ENCODE measurements at regions not wholly inside any gene's neighbourhood (a gene's known extent, or its start where the extent isn't known, plus 50 kb on each side); places are given as distances from the start of the nearest gene placed in this dataset.
"Not testable (repeated sequence)": the region's sequence is repeated elsewhere in the genome, so short reads cannot be mapped to it uniquely, and the experiment has no call there.

DNA sequence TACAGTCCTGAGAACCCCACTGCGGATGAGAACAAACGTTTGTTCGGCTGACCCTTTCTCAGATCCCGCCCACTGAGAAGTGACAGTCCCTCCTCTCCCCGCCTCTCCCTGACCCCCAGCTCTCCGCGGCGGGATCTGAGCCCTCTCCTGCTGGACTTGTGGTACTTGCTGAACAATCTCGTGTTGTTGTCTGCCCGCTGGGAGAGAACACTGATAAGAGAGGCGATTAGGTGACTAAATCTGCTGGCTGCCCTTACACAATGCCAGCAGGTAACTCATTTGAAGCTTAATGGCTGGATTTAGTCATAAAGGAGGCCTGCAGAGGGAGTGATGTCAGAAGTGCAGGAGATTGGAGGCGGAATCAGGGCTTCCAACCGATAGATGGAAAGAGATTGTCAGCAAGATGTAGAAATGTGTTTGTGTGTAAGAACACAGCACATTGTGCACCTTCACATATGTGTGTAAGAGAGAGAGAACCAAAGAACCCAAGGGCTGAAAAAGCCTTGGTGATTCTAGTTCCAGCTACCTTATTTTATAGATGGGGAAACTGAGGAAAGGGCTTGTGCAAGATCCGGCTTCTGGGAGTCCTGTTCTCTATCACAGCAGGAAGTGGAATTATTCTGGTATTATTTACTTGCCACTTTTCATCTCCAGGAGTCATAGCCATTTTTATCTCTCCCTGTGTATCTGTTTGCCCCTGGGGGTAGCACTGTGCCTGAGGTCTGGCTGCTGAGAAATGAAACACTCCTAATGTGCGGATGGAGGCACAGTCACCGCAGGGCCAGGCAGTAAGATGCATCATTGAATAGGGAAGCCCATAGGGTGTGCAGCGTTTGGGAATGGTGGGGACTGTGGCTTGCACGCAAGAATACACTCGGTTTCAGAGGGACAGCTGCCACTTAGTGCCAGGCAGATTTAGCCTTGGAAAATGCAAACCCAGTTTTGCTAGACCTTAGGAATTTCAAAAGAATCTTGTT lies 203.7 kb upstream of the MSX2 start:
- no peak for DNase-seq (ENCODE audit: low read depth)

DNA sequence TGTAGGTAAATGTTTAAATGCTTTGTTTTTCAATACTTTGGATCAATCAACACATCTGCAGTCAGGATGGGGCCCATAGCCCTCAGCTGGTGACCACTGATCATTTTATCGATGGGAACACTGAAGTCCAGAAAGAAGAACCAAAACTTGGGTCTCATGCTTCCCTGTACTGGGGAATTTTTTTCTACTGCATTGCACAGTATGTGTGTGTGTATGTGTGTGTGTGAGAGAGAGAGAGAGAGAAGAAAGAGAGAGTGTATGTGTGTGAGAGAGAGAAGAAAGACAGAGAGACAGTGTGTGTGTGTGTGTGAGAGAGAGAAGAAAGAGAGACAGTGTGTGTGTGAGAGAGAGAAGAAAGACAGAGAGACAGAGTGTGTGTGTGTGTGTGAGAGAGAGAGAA lies 202.9 kb upstream of the MSX2 start:
- no peak for DNase-seq (ENCODE audit: low read depth)

DNA sequence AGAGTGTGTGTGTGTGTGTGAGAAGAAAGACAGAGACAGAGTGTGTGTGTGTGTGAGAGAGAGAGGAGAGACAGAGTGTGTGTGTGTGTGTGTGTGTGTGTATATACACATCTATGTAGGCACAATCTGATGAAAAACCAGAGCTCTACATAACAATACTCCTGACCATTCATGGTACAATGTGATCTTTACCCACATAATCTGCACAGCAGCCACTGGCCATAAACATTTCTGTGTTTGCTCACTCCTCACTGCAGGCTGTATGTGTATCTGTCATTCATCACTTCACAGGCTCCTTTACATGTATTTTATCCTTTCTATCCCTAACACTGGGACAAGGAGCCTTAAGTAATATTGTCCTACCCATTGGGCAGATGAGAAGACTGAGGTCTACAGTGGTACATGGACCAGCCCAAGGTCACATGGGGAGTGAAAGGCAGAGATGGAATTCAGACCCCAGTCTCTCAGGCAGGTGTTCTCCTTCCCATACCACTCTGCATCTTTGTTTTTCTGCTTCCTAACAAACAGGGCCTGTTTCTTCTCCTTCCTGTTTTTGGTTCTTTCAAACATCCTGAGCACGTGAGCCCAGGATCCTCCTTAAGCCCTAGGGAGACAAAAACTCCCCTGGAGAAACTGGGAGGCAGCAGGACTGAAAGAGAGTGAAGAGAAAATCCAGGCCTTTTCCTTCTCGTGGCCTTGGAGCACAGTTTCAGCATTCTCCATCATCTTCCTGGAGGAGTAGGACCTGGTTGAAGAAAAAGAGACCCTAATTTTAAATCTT lies 201.7 kb upstream of the MSX2 start:
- DNase-seq (ENCODE audit: low read depth), result no peak

DNA sequence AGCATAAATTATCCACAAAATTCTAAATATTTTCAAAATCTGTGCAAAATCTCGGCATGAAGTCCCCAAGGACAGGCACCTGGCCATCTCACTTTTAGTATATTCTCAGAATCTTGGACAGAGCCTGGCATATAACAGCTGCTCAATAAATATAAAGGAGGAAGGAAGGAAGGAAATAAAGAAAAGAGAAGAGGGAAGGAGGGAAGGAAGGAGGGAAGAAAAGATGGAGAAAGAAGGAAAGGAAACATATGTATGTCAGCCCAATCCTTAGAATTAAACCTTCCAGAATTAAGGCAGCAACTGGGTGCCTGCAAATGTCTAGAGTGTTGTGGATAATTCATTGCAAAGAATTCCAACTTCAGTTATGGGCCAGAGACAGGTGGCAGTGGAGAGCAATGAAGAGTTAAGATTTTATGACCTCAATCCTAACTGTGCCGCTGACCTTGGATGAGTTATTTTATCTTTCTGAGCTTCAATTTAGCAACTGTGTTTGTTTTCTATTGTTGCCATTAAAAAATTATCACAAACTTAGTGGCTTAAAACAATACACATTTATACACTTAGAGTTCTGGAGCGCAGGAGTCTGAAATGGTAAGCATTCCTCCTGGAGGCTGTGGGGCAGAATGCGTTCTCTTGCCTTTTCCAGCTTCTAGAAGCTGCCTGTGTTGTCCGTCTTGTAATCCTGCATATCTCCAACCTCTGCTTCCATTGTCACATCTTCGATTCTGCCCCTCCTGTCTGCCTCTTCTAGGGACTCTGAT lies 200.9 kb upstream of the MSX2 start:
- no peak for DNase-seq (ENCODE audit: low read depth)

GRCh38 chr5:174524351-174524750 lies 200.0 kb upstream of the MSX2 start:
- DNase-seq (ENCODE audit: low read depth), result no peak

DNA sequence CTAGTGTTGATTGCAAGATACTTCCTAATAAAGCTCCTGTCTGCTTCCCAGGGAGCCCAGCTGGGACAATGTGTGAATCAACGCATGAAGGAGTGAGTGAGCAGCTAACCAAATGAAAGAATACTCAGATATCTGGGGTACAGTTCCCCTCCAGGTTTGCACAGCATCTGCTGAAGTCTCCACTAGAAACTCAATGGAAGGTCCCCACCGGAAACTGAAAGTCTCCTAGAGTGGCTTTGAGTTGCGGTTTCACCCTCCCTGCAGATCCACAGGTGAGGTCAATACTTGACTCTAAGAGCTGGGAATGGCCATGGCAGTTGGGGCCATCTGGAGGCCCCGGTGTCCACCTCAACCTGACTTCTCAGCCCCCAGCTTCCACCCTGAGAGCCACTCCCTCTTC lies 198.2 kb upstream of the MSX2 start:
- no peak for DNase-seq (ENCODE audit: low read depth)

- no peak for DNase-seq (ENCODE audit: low read depth)
Observed at GRCh38 chr5:174527916-174528540, 196.4 kb upstream of the MSX2 start.

DNA sequence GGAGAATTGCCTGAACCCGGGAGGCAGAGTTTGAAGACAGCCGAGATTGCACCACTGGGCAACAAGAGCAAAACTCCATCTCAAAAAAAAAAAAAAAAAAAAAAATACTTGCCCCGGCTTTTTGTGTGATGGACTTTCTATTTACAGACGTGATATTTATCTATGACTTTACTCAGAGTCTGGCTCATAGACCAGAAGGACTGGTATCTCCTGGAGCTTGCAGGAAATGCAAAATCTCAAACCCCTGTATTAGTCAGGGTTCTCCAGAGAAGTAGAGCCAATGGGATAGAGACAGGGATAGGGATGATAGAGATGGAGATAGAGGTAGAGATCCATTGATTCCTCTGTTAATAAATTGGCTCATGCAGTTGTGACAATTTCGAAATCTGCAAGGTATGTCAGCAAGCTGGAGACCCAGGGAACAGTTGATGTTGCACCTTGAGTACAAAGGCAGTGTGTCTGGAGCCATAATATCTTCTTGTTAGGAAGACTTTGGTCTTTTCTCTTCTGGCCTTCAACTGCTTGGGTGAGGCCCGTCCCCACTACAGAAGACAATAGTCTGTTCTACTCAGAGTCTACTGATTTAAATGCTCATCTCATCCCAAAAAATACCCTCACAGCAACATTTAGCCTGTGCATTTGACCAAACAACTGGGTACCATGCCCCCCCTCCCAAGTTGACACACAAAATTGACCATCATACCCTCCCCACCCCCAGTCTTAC lies 195.4 kb upstream of the MSX2 start:
- DNase-seq (ENCODE audit: low read depth), result no peak

GRCh38 chr5:174529925-174530681 lies 194.3 kb upstream of the MSX2 start:
- no peak for DNase-seq (ENCODE audit: low read depth)

GRCh38 chr5:174531782-174532191 lies 192.6 kb upstream of the MSX2 start:
- no peak for DNase-seq (ENCODE audit: low read depth)

DNA sequence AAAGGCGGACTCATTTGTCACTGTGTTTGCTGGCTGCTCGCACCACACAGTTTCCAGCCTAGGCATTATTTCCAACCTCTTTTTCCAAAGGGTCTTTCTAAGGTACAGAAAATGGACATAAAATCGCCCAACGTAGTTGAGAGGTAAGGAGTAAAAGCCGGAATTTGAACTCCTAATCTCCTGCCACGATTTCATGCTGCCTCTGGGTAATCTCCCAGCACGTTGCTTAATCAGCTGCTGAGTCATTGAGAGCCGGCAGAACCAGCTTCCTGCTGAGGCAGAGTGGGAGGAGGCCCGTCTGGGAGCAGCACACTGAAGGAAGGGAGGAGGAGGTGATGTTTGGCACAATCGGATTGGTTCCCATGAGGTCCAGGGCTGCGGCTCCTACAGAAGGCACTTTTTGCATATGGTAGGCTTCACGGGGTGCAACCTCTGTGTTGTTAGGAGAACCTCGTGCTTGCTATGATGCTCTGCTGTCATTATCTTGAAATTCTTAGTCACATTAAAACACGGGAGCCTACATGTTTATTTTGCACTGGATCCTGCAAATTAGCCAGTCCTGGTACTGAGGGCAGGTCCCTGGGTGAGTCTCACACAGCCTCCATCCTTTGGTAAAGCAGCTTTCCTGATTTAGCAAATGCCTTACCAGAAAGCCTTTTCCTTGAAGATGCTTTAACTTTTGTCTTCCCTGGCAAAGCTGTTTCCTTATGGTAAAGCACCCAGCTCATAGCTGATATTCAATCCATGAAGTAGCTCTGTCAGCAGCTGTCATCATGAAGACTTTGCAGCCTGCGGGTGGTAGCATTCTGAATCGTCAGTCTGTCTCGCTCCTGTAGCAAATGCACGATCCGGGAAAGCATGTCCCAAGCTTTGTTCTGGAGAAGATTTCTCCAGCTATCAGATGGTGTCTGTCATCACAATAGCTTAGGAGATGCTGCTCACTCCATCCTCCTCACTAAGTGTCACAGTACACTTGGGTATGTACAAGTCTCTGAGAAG lies 191.6 kb upstream of the MSX2 start:
- no peak for DNase-seq (ENCODE audit: low read depth)

DNA sequence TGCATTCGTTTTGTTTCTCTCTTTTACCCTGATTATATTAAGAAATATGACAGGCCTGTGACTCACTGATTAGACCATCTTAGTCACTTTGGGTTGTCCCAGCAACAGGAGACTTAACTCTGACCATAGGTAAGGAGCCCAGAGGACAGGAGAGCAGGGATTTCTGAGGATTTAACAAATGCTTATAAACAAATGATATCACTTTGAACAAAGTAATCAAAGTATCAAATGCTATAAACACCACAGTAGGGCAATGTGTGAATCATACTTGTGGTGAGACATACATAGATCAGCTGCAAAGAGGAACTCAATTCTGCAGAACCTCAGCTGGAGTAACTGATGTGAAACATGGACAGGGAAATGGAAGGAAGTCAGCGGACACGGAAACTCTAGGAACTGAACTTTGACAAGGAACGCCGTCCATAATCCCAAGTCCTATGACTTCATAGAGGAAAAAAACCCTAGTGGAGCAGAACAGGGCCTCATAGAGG lies 190.6 kb upstream of the MSX2 start:
- DNase-seq (ENCODE audit: low read depth), result no peak

DNA sequence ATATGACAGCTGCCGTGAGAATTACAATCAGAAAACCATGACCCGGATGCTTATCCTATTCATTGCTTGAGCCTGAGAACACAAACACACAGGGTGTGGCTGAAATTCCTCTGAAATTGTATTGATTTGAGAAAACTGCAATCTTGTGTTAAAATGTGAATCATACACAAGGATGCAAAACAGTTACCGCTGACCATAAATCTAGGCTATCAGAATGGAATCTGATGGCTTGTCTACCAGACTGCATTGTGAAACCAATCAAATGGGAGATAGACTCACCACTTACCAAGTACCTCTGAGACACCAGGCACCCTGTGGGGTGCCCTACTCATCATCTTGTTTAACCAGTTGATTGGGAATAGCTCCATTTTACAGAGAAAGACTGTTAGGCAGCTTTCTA lies 188.7 kb upstream of the MSX2 start:
- no peak for DNase-seq (ENCODE audit: low read depth)

DNA sequence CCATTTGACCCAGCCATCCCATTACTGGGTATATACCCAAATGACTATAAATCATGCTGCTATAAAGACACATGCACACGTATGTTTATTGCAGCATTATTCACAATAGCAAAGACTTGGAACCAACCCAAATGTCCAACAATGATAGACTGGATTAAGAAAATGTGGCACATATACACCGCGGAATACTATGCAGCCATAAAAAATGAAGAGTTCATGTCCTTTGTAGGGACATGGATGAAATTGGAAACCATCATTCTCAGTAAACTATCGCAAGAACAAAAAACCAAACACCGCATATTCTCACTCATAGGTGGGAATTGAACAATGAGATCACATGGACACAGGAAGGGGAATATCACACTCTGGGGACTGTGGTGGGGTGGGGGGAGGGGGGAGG lies 184.6 kb upstream of the MSX2 start:
- not testable (repeated sequence) for DNase-seq (ENCODE audit: low read depth)

DNA sequence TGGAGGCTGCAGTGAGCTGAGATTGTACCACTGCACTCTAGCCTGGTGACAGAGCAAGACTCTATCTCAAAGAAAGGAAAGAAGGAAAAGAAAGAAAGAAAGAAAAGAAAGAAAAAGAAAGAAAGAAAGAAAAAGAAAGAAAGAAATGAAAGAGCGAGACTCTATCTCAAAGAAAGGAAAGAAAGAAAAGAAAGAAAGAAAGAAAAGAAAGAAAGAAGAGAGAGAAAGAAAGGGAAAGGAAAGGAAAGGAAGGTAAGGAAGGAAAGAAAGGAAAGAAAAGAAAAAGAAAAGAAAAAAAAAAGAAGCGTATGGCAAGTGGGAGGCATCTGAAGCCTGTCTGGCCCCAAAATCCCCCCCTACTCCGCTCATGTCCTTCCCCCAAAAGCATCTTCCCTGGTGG lies 182.3 kb upstream of the MSX2 start:
- DNase-seq (ENCODE audit: low read depth), result no peak

DNA sequence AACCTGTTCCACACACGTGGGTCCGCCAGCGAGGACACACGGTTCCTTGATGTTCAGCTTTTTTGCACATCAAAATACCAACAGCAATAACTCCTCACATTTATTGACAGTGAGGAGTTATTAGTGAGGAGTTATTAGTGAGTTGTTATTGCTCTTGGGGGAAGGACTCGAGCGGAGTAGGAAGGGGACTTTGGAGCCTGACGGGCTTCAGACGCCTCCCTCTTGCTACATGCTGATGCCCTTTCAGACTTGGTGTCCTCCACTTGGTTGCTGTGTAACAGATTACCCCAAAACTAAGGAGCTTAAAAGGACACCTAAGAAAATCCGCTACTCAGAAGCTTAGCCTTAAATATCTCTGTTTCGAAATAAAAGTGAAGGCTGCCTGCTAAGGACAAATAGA lies 181.9 kb upstream of the MSX2 start:
- DNase-seq (ENCODE audit: low read depth), result no peak

DNA sequence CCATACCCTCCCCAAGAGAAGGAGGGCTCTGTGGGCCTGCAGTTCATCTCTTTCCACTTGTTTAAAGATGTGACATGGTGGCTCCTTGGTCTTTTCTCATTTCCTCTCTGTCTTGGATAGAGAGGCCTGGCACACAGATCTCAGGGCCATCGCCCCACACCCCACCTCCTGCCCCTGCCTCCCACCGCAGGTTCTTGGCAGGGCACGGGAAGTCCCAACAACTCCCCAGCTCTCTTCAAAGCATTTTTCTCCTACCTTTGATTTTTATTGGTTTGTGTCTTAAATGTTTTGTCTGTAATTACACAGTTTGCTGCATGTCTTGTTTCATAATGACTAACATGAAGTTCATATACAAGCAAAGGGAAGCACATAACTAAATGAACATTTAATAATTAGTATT lies 178.5 kb upstream of the MSX2 start:
- DNase-seq (ENCODE audit: low read depth), result no peak

DNA sequence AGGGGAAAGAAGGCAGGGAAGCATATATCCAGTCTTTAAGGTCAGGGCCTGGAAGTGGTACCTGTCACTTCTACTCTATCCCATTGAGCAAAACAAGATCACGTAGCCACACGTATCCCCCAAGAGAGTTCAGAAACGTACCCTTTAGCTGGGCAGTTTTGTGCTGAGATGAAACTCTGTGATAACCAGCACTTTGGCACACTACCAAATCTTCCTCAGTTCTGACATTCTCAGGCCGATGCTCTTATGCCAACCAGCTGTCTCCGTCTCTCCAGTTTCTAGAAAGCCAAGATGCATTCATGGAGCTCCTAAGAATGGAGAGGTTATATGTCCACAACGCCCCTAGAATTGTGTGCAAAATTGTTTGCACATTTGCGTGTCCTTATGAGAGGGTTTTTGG lies 176.6 kb upstream of the MSX2 start:
- DNase-seq (ENCODE audit: low read depth), result no peak

- no peak for DNase-seq (ENCODE audit: low read depth)
Observed at GRCh38 chr5:174549254-174549653, 175.1 kb upstream of the MSX2 start.

Measured in T follicular helper cell (primary cell).